SJCRH30 (cell line): ENCODE measurements at regions not wholly inside any gene's neighbourhood (a gene's known extent, or its start where the extent isn't known, plus 50 kb on each side); places are given as distances from the start of the nearest gene placed in this dataset.

Source experiments
- DNase-seq, 2 experiments: peaks; one replicate each; pipeline ENCODE4 v3.0.0-alpha.2; 2015 to 2020
- H3K27ac ChIP-seq: fragments of 250-450 bp; sonication (Bioruptor Pico); 2 replicates; pipeline ENCODE4 v1.5.1; 2020; ENCODE audit warnings: mild to moderate bottlenecking, moderate library complexity
- H3K27me3 ChIP-seq: fragments of 250-450 bp; sonication (Bioruptor Pico); 2 replicates; pipeline ENCODE4 v1.5.1; 2020; ENCODE audit warnings: mild to moderate bottlenecking, moderate library complexity
- H3K36me3 ChIP-seq: fragments of 250-450 bp; sonication (Bioruptor Pico); 2 replicates; pipeline ENCODE4 v1.5.1; 2020; ENCODE audit warnings: mild to moderate bottlenecking, moderate library complexity
- H3K4me1 ChIP-seq: fragments of 250-450 bp; sonication (Bioruptor Pico); 2 replicates; pipeline ENCODE4 v1.5.1; 2020; ENCODE audit warnings: mild to moderate bottlenecking, moderate library complexity
- H3K4me3 ChIP-seq: fragments of 250-450 bp; sonication (Bioruptor Pico); 2 replicates; pipeline ENCODE4 v1.5.1; 2020; ENCODE audit warnings: mild to moderate bottlenecking, moderate library complexity
- H3K9me3 ChIP-seq: fragments of 250-450 bp; sonication (Bioruptor Pico); replicated peaks from 2 replicates; pipeline ENCODE4 v1.5.1; 2020; ENCODE audit warnings: mild to moderate bottlenecking, moderate library complexity

DNA sequence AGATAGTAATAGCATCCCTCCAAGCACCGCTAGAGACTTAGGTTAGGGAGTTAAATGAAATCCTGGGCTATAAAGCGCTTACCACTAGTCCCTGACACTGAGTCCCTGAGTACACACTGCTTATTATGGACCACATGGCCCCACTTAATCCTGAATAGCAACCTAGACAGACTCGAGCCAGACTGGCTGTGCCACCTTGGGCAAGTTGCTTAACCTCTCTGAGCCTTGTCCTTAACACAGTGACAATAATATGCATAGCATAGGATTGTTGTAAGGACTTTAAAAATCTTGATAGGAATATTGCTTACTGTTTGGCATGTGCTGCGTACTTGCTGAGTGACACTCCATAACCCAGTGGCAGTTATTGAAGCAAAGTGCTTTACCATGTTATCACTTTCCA lies 125.6 kb upstream of the SASH1 start:
- Histone ChIP-seq H3K9me3 (no peaks in the 10 kb centered on the region), H3K27me3 (no peaks in the 10 kb centered on the region), H3K27ac (no peak overlapping the region), H3K36me3 (no peaks in the 10 kb centered on the region), H3K4me3 (no peak overlapping the region), H3K4me1 (no peaks in the 10 kb centered on the region)
- DNase-seq: no peak

- Histone ChIP-seq H3K4me1 (no peaks in the 10 kb centered on the region), H3K36me3 (no peaks in the 10 kb centered on the region), H3K4me3 (no peak overlapping the region), H3K9me3 (no peaks in the 10 kb centered on the region), H3K27me3 (no peaks in the 10 kb centered on the region), H3K27ac (no peak overlapping the region)
- DNase-seq: no peak
Observed at GRCh38 chr6:148217921-148218320, 124.7 kb upstream of the SASH1 start.

GRCh38 chr6:148218542-148219258 lies 123.9 kb upstream of the SASH1 start:
- Histone ChIP-seq H3K4me3 (no peak overlapping the region), H3K36me3 (no peaks in the 10 kb centered on the region), H3K4me1 (no peaks in the 10 kb centered on the region), H3K27me3 (no peaks in the 10 kb centered on the region), H3K9me3 (no peaks in the 10 kb centered on the region), H3K27ac (no peak overlapping the region)
- DNase-seq: no peak

GRCh38 chr6:148221196-148221979 lies 121.2 kb upstream of the SASH1 start:
- no peaks in the 10 kb centered on the region for H3K4me1 ChIP-seq
- H3K27me3 ChIP-seq: no peaks in the 10 kb centered on the region
- no peak overlapping the region for H3K27ac ChIP-seq
- no peak overlapping the region for H3K4me3 ChIP-seq
- DNase-seq: no peak
- H3K9me3 ChIP-seq: no peaks in the 10 kb centered on the region
- no peaks in the 10 kb centered on the region for H3K36me3 ChIP-seq

GRCh38 chr6:148222376-148222775 lies 120.3 kb upstream of the SASH1 start:
- Histone ChIP-seq H3K27ac (no peak overlapping the region), H3K27me3 (no peaks in the 10 kb centered on the region), H3K4me1 (no peaks in the 10 kb centered on the region), H3K9me3 (no peaks in the 10 kb centered on the region), H3K36me3 (no peaks in the 10 kb centered on the region), H3K4me3 (no peak overlapping the region)
- DNase-seq: no peak

- no peaks in the 10 kb centered on the region for H3K9me3 ChIP-seq
- H3K4me1 ChIP-seq: no peaks in the 10 kb centered on the region
- H3K27ac ChIP-seq: no peak overlapping the region
- H3K4me3 ChIP-seq: no peak overlapping the region
- H3K36me3 ChIP-seq: no peaks in the 10 kb centered on the region
- no peak for DNase-seq
- no peaks in the 10 kb centered on the region for H3K27me3 ChIP-seq
Observed at GRCh38 chr6:148222846-148223245, 119.8 kb upstream of the SASH1 start.

DNA sequence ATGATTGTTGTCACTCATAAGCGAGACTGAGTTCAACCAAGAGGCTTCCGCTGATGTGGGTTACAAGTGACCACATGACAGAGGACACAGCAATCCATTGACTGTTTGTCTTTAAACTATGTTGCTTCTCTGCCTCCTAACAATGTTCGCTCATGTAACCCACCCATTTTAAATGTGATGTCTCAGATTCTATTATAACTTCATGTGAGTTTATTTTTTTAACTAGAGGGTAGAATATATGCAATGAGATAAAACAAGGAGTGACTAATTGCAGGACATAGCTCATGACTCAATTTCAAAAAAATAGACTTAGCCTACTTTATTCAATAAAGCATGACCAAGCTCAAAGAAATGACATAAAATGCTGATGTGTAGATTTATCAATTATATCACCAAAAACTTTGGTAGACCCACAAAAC lies 119.2 kb upstream of the SASH1 start:
- no peak for DNase-seq
- Histone ChIP-seq H3K27ac (no peak overlapping the region), H3K4me3 (no peak overlapping the region), H3K36me3 (no peaks in the 10 kb centered on the region), H3K27me3 (no peaks in the 10 kb centered on the region), H3K9me3 (no peaks in the 10 kb centered on the region), H3K4me1 (no peaks in the 10 kb centered on the region)

DNA sequence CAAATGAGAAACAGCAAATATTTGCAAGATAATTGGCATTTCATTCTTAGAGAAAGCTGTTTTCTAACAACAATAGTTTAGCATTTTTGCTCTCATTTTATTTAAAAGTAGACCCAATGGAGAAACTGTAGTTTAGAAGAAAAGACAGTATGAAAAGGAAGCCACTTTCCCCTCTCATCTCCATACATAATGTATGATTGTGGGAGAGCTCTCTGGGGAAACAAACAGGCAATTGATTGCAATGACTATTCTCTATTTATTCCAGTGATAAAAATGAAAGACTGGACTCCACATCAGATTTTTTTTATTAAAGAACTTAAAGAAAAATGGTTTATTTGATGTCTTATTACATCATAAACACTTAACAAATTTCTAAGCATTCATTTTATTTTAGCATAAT lies 116.8 kb upstream of the SASH1 start:
- no peak overlapping the region for H3K27ac ChIP-seq
- H3K36me3 ChIP-seq: no peaks in the 10 kb centered on the region
- no peak for DNase-seq
- H3K9me3 ChIP-seq: no peaks in the 10 kb centered on the region
- no peak overlapping the region for H3K4me3 ChIP-seq
- no peaks in the 10 kb centered on the region for H3K4me1 ChIP-seq
- H3K27me3 ChIP-seq: no peaks in the 10 kb centered on the region

DNA sequence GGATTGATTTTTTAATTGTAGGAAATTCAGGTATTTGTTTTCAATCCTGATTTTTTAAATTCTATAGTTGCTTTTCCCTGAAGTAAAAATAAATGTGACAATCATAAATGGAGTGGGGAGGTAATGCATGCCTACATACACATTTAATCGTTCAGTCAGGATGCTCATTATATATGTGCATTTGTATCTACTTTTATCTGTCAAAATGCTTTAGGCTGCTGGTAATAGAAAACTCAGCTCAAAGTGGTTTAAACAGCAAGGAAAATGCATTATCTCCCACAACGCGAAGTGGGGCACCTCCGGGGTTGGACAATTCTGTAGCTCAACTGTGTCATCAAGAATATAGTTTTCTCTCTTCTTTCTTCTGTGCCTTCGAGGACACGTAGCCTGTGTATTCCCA lies 116.4 kb upstream of the SASH1 start:
- Histone ChIP-seq H3K36me3 (no peaks in the 10 kb centered on the region), H3K27ac (no peak overlapping the region), H3K9me3 (no peaks in the 10 kb centered on the region), H3K4me1 (no peaks in the 10 kb centered on the region), H3K4me3 (no peak overlapping the region), H3K27me3 (no peaks in the 10 kb centered on the region)
- no peak for DNase-seq

GRCh38 chr6:148231572-148231971 lies 111.1 kb upstream of the SASH1 start:
- no peak overlapping the region for H3K27ac ChIP-seq
- no peaks in the 10 kb centered on the region for H3K9me3 ChIP-seq
- no peaks in the 10 kb centered on the region for H3K4me1 ChIP-seq
- H3K36me3 ChIP-seq: no peaks in the 10 kb centered on the region
- H3K27me3 ChIP-seq: no peaks in the 10 kb centered on the region
- H3K4me3 ChIP-seq: no peak overlapping the region
- DNase-seq: no peak

GRCh38 chr6:148235446-148235845 lies 107.2 kb upstream of the SASH1 start:
- no peaks in the 10 kb centered on the region for H3K36me3 ChIP-seq
- no peak overlapping the region for H3K27ac ChIP-seq
- no peaks in the 10 kb centered on the region for H3K4me1 ChIP-seq
- no peaks in the 10 kb centered on the region for H3K9me3 ChIP-seq
- no peaks in the 10 kb centered on the region for H3K27me3 ChIP-seq
- H3K4me3 ChIP-seq: no peak overlapping the region
- DNase-seq: no peak

- Histone ChIP-seq H3K4me1 (peaks cover under 1% of the 10 kb centered on the region; the same call in 1 of the 2 replicates), H3K27me3 (no peaks in the 10 kb centered on the region), H3K36me3 (no peaks in the 10 kb centered on the region), H3K4me3 (no peak overlapping the region), H3K27ac (no peak overlapping the region), H3K9me3 (no peaks in the 10 kb centered on the region)
- no peak for DNase-seq
Observed at GRCh38 chr6:148238713-148239112, 103.9 kb upstream of the SASH1 start.

DNA sequence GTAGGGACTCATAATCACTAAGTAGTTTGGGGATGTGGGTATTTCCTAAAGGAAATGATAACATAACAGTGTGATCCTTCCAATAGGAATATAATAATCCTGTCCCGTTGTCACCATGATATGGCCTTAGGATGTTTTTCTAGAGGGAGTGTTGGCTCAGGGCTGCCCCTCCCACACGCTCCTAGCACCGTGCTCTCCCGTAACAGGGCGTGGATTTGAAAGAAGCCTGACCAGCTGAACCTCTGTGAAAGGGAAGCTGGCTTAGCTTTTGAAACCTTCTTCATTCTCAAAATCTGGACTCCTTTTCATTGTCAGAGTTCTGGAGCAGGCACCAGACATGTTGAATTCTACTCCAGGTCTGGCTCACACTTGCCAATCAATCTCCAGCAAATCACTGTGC lies 103.4 kb upstream of the SASH1 start:
- Histone ChIP-seq H3K36me3 (no peaks in the 10 kb centered on the region), H3K4me1 (peaks cover 5% of the 10 kb centered on the region), H3K27ac (no peak overlapping the region), H3K9me3 (no peaks in the 10 kb centered on the region), H3K27me3 (no peaks in the 10 kb centered on the region), H3K4me3 (no peak overlapping the region)
- no peak for DNase-seq

DNA sequence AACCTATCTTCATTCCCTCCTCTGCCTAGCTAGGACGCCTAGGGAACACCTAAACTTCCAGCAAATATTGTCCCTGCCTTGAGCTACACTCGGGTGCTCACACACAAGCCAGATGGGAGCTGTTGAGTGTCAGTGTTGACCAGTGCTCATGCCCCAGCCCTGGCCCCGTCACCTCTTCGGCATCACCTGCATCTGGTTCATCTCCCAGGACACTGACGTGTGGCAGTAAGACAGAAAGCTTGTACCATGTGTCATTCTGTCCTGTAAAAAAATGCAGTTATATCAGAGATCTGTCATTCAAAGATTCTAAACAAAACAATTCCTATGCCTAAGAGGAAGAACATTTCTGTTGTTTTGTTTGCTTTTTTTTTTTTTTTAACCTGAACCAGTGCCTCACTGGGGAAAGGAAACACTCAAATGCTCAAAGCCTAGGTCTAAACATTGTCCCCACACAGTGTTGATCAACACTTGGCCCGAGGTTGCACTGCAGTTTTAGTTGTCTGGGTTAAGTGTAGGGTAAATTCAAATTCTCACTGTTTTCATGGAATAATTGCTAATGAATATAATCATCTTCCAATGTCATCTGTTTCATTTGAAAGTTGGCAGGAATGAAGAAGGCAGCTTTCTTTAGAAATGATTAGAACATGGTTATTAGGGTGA lies 102.7 kb upstream of the SASH1 start:
- Histone ChIP-seq H3K4me3 (no peak overlapping the region), H3K4me1 (peaks cover 11% of the 10 kb centered on the region), H3K36me3 (no peaks in the 10 kb centered on the region), H3K9me3 (no peaks in the 10 kb centered on the region), H3K27ac (no peak overlapping the region), H3K27me3 (no peaks in the 10 kb centered on the region)
- DNase-seq: no peak

GRCh38 chr6:148240461-148240840 lies 102.2 kb upstream of the SASH1 start:
- Histone ChIP-seq H3K27me3 (no peaks in the 10 kb centered on the region), H3K36me3 (no peaks in the 10 kb centered on the region), H3K4me3 (no peak overlapping the region), H3K27ac (no peak overlapping the region), H3K4me1 (peaks cover 16% of the 10 kb centered on the region), H3K9me3 (no peaks in the 10 kb centered on the region)
- DNase-seq: no peak
